Stimulated activated CD4-positive, alpha-beta T cell treated with anti-CD3 and anti-CD28 coated beads, Interleukin-12 subunit alpha, Interleukin-12 subunit beta, amount 100 ng/mL, for 48 hours (primary cell): ENCODE measurements at regions not wholly inside any gene's neighbourhood (a gene's known extent, or its start where the extent isn't known, plus 50 kb on each side); places are given as distances from the start of the nearest gene placed in this dataset.

ENCODE experiments used
- DNase-seq, 3 donors: peaks; one replicate each; pipeline ENCODE4 v3.0.0-alpha.2; 2020; ENCODE audit warnings: low read depth in 2 of 3, low spot score in 1 of 3

GRCh38 chr7:49367072-49367471, 406.4 kb upstream of the VWC2 start:
- DNase-seq, result no peak

GRCh38 chr7:49371771-49372170, 401.7 kb upstream of the VWC2 start:
- DNase-seq, result no peak

GRCh38 chr7:49376817-49377375, 396.5 kb upstream of the VWC2 start:
- DNase-seq, result no peak

DNA sequence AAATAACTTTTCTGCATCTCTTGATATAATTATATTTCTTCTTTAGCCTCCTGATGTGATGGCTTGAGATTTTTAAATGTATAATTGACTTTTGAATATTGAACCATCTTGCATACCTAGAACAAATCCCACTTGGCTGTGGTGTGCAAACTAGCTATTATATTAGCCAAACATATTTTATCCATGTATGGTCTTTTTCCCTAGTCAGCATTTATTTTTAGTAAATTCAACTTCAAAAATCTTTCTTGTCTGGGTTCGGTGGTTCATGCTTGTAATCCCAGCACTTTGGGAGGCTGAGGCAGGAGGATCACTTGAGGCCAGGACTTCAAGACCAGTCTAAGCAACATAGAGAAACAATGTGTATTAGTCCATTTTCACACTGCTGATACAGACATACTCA, 386.6 kb upstream of the VWC2 start:
- no peak for DNase-seq

DNA sequence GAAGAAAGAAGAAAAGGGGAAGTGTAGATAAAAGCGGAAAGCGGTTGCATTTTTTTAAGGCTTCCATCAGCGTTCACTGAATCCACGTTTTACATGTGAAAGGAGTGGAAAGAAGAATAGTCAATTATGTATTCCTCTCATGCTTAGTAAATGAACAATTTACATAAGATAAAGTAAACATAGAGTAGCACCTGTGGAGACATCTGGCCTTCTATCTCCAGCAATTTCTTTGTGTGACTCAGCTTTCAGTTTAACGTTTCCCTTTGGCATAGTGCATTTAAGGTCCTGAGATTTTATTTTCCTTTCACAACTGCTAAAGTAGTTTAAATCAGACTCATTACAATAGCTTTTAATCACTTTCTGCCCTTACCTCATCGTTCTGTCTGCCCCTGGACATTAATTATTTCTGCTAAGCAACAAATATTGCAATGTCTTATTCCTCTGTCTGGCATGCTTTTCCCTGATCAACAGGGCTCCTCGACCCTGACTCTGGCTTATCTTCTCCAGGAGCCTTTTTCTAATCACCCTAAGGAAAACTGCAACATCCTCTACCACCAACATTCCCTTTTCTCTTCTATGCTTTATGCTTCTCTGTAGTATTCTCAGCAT, 383.5 kb upstream of the VWC2 start:
- no peak for DNase-seq

DNA sequence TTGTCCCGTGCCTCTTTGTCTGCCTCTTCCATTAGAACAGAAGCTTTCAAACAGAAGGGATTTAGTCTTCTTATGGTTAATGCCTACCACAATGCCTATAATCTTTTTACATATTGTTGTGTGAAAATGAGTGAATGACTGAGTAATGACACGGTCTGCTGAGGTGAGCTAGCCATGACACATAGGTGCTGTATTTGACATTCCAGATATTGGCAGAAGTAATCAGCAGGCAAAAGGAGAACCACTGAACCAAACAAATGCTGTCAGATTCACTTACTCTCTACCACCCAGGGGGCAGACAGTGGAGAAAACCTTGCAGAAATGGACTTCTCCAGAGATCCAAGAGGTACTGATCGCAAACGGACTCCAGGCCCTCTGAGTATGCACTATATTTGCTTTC, 377.2 kb upstream of the VWC2 start:
- DNase-seq, result no peak

DNA sequence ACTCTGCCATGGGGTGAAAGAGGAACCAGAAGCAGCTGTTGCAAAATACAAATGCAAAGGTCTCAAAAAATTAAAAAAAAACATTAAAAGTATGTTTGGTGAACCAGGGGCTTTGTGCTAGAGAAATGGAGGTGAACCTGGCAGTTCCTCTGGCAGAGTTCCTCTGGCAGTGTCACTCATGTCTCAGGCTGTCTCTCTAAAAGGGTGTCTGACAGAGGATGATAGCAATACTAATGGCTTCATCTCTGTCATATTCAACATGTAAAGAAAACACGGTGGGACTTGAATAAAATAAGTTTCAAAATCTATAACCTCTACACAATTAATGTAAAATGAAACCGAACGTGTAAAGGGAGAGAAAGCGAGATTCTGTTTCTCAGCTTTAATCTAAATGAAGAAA, 375.7 kb upstream of the VWC2 start:
- no peak for DNase-seq

- DNase-seq, result no peak
Measured at GRCh38 chr7:49398236-49398635, 375.2 kb upstream of the VWC2 start.

GRCh38 chr7:49398746-49399145, 374.7 kb upstream of the VWC2 start:
- no peak for DNase-seq

GRCh38 chr7:49400891-49401550, 372.4 kb upstream of the VWC2 start:
- DNase-seq, result no peak

- DNase-seq, result no peak
Measured at GRCh38 chr7:49403844-49404243, 369.6 kb upstream of the VWC2 start.

GRCh38 chr7:49407205-49407604, 366.2 kb upstream of the VWC2 start:
- DNase-seq, result no peak

DNA sequence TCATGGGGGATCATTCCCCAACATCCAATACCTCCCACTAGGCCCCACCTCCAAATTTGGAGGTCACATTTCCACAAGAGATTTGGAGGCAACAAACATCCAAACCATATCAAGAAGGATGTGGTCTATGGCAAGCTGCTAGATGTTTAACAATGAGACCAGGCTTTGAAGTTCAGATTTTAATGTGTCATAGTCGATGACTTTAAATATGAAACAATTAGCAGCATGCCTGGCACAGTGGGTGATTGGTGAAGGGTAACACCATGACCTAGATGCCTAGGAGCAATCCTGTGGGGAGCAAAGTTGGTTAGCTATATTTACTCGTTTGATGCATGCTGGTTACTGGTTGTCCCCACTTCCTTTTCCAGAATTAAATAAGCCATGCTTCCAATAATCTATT, 356.4 kb upstream of the VWC2 start:
- DNase-seq, result no peak

- DNase-seq, result no peak
Measured at GRCh38 chr7:49418963-49419362, 354.5 kb upstream of the VWC2 start.

- no peak for DNase-seq
Measured at GRCh38 chr7:49422564-49422963, 350.9 kb upstream of the VWC2 start.

DNA sequence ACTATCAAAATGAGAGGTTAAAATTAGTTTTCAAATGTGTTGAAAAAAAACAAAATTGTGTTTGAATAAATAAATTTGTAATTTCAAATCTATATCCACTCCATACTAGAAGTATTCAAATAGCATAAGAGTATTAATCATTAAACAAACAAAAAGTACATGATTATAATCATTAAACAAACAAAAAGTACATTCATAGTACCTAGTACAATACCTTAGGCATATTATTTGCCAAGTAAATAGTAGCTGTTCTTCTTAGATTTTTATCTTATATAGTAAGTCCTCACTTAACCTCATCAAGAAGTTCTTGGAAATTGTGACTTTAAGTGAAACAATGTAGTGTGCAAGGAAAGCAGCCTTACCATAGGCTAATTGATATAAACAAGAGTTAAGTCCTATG, 349.3 kb upstream of the VWC2 start:
- no peak for DNase-seq

DNA sequence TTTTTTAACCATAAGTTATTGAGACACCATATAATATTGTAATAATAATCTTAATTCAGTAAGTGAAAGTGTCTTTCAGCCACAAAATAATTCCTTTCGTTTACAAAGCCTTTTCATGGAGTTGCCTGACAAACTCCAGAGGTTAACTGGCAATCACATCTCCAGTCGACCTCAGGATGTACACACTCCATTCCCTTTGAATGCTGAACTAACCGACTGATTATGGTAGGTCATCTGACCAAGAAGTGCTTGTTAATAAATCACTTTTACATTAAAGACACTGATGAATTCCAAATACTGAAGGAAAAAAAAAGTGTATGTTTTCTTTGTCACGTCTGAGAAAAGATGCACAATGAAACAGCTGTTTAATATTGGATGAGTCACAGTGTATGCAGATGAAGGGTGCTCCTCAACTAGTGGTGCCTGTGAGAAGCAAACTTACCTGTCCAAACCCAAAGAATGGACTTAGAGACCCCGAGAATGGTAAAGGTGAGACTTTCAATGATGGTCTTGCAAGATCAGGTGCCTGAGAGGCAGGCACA, 348.1 kb upstream of the VWC2 start:
- no peak for DNase-seq

GRCh38 chr7:49432254-49432653, 341.2 kb upstream of the VWC2 start:
- no peak for DNase-seq

DNA sequence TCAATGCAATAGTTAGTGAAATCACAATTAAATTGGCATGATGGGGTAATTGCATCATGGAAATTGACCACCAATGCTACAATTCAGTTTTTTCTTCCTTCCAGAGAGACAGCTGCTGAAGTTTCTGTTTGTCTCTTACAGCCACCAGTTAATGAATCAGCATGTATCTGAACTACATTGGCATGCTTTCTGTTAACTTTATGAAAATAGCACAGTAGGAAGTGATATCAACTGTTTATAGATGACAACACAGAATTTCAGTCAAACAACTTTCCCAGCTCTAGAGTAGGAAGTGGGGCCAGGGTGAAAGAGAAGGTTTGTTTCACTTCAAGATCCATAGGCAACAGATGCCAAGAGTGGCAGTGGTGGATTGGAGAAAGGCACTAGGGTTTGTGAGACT, 339.6 kb upstream of the VWC2 start:
- DNase-seq, result no peak

DNA sequence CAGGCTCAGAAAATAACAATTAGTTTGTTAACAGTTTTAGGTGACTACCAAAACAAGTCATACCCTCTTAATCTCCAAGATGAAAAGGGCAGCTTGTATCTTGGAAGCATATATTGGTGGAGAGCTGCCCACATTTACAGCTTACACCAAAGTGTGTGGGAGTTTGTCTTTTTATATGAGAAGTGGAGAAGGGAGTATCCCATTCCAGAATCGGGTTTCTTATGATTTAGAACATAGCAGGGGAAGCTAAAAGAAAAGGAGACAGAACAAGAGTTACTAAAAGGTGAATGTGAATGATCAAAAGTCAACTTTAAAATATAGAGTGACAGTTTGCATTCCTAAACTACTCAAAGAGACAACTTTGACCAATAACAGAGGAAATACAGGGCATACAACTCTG, 338.6 kb upstream of the VWC2 start:
- DNase-seq, result no peak

DNA sequence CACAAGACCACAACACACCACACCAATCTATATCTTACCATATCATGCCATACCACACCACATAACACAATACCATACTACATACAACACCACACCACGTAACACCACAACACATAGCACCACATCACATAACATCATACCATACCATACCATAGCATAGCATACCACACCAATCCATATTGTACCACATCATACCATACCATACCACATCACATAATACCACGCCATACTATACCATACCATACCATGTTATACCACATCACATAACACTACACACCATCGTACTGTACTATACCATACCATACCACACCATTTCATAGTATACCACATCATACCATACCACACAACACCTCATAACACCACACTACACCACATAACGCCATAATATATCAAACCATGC, 335.2 kb upstream of the VWC2 start:
- no peak for DNase-seq

DNA sequence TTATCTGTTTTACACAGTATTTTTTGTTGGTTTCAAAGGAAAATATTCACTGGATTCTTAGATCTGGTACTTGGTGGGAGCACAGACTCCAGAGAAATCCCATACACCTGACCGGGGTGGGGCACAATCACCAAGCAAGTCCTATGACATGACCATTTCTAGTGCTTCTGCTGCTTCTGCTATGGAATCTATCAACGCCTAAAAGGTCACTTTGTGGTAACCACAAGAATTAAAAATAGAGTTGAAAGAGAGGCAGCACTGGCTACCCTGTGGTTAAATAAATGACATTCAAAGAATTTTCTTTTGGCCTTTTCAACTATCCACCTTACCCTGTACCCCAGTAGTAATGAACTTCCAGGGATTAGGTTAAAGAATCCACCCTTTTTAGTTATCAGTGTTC, 329.9 kb upstream of the VWC2 start:
- no peak for DNase-seq

GRCh38 chr7:49453486-49453885, 320.0 kb upstream of the VWC2 start:
- DNase-seq, result no peak
